HG03457 (cell line): ENCODE measurements at regions not wholly inside any gene's neighbourhood (a gene's known extent, or its start where the extent isn't known, plus 50 kb on each side); places are given as distances from the start of the nearest gene placed in this dataset.
"Not testable (repeated sequence)": the region's sequence is repeated elsewhere in the genome, so short reads cannot be mapped to it uniquely, and the experiment has no call there.

Experiments used
- ATAC-seq: cut with Tn5 transposase; IDR thresholded peaks from one replicate; pipeline ENCODE4 v1.9.1; 2021; ENCODE audit warnings: moderate number of reproducible peaks; ENCODE audit not compliant: unreplicated experiment

DNA sequence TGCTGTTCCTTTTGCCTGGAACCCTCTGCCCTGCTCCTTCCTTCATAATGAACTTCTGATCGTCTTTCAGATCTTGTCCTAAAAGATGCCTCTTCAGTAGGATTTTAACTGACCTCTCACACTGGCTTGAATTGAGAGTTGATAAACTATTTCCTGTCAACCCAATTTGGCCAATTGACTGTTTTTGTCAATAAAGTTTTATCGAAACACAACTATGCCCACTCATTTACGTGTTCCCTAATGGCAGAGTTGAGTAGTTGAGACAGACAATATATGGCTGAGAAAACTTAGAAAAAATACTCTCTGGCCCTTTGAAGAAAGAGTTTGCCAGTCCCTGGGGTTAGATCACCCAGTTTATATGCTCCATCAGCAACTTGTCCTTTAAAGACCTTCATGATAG lies 171.7 kb upstream of the TBX3 start:
- ATAC-seq = no peak

DNA sequence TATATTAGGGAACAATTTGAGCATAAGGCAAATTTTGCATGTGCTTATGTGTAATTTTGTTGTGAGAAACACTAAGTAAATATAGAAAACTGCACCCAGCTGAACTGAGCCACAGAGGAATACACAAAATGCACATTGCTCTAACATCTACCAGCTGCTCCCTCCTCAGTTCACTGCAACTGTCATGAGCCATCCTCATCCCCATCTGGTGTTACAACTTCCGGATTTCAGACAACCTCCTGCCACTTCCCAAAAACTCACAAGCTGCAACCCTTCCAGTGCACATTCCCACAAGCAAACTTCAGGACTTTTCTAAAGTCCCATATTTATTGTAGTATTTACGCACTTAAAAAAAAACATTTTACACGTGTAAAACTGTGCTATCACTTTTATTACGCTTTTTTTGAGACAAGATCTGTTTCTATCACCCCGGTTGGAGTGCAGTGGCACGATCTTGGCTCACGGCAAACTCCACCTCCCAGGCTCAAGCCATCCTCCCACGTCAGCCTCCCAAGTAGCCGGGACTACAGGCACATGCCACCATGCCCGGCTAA lies 169.1 kb upstream of the TBX3 start:
- no peak for ATAC-seq

DNA sequence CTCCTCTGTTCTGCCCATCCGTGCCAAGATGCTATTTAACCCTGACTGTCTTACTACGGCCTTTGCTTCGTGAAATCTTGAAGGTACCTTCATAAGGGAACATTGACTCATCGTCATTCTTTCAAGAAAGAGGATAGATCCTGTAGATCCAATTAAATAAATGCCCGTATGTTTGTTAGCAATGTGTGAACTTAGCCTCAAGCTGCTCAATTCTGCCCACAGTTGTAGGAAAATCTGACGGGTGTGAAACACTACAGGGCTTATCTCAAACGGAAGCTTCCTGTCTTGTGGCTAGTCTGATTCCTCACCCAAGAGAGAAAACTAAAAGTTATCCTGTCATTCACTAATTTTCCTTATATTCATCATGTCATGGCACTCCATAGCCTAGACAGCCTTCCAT lies 168.0 kb upstream of the TBX3 start:
- ATAC-seq = no peak

DNA sequence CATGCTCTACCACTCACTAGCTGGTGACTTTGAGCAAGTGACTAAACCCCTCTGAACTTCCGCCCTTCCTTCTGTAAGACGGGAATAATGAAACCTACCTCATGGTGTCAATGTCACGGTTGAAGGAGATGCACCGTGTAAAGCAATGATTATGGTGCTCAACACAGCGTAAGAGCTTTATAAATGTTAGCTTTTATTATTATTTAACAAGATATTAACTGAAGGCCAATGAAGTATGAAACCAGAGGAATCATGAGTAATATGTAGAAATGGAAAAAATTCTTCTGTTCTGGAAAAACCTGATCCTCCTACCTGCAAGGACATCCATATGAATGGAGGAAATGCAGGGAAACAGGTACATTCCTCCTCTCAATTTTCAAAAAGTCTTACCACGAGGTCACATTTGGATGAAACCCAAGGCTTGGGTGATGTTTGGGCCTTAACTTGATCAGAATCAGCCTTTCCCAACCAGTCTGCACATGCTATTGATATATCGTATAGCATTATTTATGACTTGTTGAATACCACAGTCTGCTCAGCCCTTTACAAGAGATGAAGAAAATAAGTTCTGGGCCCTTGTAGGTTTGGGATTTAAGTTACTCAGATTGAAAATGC lies 166.8 kb upstream of the TBX3 start:
- ATAC-seq = no peak

- ATAC-seq = no peak
These were observed 164.7 kb upstream of the TBX3 start for GRCh38 chr12:114848666-114849065.

GRCh38 chr12:114847441-114848035 lies 163.6 kb upstream of the TBX3 start:
- no peak for ATAC-seq

DNA sequence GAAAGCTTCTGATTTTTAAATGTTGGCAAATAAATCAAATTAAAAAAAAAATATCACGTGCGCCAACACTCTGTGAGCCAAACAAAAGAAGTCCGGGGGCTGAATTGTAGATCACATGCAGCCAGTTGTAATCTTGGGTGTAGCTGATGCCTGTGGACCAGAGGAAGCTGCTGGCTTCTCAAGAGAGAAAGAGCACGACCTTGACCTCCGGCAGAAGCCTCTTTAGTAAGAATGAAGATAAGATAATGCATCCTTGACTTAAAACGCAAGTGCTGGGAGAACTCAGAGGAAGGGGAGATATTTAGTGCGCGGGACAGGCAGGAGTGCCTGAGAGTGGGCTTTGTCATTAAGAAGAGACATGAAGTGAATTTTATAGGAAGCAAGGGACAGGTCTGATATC lies 162.8 kb upstream of the TBX3 start:
- no peak for ATAC-seq

DNA sequence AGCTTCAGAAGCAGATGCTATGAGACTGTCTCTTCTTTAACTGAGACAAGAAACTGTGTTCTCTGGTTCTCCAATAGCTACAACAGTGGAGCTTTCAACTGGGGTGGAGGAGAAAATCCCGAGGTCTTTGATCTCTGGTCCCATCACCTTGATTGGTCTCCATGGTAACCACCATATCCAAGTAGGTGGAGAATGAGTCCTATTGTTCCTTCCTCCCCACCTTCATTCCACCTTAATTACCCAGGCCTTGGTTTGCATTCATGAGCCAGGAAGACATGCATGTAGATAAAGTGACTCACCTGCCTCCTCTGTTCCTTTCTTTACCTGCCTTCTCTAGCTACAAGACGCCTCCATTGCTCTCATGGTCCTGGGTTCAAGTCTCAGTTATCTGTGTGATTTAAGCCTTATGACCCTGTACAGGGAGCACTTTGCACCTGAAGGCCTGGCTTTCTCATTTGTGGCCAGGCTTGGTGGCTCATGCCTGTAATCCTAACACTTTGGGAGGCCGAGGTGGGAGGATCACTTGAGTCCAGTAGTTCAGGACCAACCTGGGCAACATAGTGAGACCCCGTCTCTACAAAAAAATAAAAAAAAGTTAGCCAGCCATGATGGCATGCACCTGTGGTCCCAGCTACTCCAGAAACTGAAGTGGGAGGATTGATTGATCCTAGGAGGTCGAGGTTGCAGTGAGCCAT lies 157.7 kb upstream of the TBX3 start:
- no peak for ATAC-seq

DNA sequence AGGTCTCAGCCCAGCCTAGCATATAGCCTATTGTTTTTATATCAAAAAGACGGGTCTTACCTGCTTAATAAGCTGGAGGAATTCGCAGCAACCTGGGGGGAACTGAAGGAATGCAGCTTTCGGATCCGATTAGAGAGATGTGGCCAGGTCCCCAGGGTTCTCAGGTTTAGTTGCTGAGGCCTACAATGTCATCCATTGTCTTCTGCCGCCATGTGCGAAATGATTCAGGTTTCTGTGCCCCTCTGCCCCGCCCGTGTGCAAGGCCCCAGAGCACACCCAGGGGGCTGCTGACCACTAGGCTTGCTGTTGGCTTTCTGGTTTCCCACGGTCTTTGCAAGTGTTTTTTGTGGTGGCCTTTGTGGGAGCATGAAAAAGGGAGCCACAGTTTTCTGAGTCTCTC lies 154.5 kb upstream of the TBX3 start:
- ATAC-seq = no peak

- ATAC-seq = no peak
These were observed 152.6 kb upstream of the TBX3 start for GRCh38 chr12:114836609-114837008.

DNA sequence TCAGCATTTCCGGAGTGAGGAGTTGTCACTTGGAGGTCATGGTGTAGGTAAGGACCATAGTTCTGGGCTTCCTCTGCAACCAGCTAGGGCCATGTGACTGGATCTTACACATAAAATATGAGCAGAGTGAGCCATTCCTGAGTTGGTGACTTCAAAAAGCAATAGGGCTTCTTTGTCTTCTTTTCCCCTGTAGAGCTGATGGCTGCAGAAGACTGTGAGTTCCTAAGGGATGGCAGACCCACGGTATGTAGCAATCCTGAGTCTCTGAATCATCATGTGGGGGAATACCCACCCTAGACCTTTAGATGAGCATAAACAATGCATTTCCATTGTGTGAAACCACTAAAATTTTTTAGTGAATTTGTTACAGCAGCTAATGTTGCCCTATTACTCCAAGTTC lies 151.1 kb upstream of the TBX3 start:
- ATAC-seq = no peak

DNA sequence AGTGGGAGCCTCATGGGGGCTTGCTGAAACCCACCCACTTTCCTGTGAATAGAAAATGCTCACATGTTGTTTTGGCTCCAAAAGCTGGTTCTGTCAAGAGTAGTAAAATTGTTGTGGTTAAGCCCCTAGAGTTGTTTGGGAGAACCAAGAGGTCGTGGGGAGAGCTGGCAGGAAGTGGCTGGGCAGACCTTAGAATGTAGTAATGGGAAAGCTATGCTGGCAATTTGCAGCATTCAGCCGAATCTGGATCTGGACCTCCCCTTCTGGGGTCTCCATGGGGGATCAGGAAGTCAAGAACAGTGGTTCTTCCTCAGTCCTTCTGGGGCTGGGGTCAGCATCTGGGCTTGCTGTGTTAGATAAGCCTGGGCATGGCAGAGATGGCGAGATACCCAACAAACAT lies 150.6 kb upstream of the TBX3 start:
- no peak for ATAC-seq

DNA sequence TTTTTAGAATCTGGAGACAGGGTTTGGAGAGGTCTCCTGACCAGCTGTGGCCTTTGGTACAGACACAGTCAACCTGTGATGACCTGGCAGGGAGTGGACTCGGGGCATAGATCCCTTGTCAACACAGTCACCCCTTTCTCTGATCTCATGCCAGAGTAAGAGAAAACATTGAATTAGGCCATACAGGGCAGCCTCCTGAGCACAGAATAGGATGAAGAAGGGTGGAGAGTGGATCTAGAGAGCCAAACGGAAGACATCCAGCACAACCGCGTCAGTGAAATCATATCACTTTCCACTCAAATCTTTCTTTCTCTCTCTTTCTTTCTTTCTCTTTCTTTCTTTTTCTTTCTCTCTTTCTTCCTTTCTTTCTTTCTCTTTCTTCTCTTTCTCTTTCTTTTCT lies 145.9 kb upstream of the TBX3 start:
- no peak for ATAC-seq

- not testable (repeated sequence) for ATAC-seq
These were observed 145.3 kb upstream of the TBX3 start for GRCh38 chr12:114829244-114829643.

DNA sequence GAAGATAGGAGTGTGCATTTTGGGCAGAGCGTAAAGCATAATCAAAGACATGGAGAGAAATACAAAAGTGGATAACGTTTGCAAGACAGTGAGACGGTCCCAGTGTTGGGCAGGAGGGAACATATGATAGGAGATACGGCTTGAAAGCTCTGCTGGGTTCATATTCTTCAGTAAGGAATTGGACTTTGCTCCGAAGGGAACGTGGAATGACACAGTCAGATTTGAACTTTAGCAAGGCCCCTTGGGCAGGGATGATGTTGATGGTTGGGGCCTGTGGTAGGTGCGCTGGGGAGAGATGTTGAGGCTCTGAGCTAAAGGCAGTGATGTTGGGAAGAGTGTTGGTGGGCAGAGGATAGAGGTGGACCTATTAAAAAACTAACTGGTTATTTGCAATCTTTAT lies 143.5 kb upstream of the TBX3 start:
- ATAC-seq = no peak

DNA sequence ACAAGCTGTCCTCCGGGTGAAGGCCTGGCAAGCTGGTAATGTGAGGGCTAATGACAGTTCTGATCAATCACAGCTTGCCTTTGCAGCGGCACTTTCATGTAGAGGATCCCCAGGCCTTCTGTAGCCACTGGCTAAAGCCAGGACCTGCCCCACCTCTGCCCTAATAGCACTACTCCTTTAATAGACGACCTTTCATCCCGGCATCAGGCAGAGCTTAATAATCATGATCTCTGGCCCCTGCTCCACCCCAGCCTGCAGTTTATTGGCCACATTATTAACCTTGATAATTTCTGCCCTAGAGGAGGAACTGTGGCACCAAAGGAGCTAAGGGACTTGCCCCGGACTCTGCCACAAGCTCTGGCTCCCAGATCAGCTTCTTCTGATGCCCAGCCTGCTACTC lies 142.3 kb upstream of the TBX3 start:
- ATAC-seq = no peak

DNA sequence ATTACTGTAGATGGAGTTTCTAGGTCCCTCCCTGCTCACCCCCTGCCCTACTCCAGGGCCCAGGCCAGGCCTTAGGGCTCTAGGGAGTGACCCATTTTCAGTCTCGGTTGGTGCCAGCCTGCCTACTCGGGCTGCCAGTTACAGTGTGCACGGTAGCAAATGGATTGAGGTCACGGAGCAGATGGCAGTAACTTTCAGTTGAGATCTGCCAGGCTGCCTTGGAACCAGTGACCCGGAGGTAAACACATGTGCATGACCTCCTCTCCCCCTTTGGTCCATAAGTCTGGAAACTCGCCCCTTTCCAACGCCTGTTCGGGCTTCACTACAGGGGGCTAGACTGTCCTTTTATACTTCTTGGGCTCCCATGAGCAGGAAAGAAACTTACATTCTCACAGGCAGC lies 139.7 kb upstream of the TBX3 start:
- no peak for ATAC-seq

- no peak for ATAC-seq
These were observed 137.6 kb upstream of the TBX3 start for GRCh38 chr12:114821570-114821969.

DNA sequence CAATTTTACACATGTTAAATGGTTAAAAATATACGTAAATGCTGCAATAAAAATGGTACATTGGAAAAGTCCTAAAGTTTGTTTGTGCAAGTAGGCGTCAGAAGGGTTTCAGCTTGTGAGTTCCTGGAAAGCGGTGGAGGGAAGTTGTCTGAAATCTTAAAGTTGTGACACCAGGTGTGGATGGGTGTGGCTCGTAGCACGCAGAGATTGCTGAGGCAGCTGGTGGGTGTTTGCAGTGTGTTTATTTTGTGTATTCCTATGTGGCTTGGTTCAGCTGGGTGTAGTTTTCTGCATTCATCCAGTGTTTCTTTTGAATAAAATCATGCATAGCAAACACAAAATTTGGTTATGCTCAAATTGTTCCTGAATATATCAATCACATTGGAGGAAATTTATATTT lies 136.8 kb upstream of the TBX3 start:
- ATAC-seq = no peak

- no peak for ATAC-seq
These were observed 133.8 kb upstream of the TBX3 start for GRCh38 chr12:114817571-114818425.

GRCh38 chr12:114815026-114815795 lies 131.2 kb upstream of the TBX3 start:
- no peak for ATAC-seq
